NCI-H128 (cell line): ENCODE measurements at regions not wholly inside any gene's neighbourhood (a gene's known extent, or its start where the extent isn't known, plus 50 kb on each side); places are given as distances from the start of the nearest gene placed in this dataset.

Experiments used
- DNase-seq: peaks from one replicate; lab custom pipeline; 2025; ENCODE audit not compliant: unreplicated experiment; lab: John Stamatoyannopoulos, UW

DNA sequence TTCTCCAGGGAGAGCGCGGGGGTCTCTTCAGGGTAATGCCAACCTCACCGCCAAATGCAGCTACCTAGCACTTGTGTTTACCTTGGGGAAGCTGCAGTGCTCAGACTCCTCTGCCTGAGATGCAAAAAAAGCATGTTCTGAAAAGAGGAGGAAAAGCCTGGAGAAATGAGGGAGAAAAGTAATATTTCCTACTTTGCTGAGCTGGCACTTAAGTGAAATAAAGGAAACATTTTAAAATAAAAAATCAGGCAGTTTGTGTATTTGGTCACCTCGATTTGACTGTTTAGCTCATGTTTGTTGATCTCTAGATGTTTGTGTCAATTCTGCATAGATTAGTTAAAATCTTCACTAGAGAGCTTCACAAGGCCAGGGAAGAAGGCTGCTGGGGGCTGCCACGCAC is 487.2 kb downstream of the QKI start:
- no peak for DNase-seq

DNA sequence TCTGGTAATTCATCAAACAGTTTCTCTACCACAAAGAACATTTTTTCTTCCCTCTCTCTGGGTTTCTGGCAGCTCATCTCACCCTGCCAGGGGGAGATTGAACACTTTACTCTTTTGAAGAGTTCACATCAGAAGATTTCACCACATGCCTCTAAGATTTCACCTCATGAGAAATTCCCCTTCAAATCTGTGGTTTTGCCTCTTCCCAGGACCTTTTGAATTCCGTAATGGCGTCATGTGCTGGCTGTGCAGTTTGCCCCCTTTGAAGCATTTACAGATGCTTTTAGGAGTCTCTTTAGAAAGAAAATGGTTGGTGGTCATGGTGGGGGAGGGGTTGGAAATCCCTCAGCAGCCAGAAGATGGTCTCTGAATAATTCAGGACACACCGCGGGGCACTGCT is 486.1 kb downstream of the QKI start:
- no peak for DNase-seq

DNA sequence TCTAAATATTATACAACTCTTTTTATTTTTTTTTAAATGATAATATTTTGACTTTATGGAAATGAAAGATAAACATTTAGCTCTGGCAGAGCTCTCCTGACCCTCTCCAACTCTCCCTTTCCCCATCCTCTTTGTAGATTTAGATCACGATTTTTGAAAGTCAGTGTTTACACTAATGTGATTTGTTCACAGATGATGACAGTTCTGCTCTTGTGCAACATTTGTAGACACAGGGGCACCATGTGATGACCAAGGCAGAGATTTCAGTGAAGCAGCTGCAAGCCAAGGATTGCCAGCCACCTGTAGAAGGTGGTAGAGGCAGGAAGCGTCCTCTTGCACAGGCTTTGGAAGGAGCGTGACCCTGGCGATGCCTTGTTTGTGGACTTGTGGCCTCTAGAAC is 483.2 kb downstream of the QKI start:
- DNase-seq, result no peak

DNA sequence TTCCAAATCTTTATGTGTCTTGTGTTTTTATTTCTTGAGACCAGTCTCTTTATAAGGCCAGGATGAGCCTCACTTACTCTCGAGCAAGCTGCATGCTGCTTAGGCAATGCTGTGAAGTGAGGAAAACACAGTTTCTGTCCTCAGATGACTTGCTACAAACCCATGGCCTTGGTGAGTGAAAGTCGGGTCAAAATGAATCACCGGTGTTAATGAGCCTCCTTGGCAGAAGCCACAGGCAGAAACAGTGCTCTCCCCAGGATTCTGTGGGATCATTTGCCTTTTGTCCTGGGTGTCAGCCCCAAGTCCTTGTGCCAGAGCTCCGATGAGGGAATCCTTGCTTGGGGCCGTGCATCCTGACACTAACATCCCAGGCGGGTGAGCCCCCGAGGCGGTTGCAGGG is 482.5 kb downstream of the QKI start:
- no peak for DNase-seq

DNA sequence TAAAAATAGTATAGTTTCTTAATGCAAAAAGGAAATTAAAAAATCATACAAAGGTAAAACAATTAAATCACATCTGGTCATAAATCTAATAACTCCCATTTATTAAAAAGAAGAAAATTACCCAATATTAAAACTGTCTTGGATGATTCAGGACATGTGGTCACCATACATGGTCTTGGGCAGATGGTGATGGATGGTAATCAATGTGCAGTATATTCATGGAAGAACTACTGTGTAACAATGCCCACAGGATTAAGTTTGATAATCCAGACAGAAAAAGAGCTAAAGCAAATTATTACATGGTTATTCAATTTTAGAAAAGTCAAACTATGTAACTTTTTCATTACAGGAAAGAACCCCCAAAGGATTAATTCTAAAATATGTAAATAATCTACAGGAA is 480.6 kb downstream of the QKI start:
- DNase-seq, result no peak

DNA sequence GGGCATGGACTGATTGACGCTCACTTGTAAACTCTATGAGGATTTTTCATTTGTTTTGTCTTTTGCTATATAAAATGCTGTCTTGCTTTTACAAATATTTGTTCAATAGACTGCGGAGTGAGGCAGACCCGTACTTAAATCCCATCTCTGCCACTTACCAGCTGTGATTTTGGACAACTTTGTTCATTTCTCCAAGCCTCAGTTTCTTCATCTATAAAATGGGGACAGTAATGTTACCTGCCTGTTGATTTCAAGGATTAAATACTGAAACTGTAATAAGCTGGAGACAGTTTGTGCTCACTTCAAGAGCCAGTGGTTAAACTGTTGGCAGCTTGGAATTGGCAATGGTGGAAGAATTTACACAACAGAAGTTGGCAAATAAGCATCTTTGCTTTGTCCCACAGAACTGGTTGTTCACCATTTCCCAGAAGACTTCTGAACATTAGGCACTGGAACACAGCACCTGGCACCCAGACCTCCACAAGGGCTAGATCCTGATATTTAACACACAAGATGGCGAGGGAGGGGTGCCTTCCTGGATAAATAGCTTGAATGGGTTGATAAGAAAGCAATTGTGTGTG is 479.2 kb downstream of the QKI start:
- no peak for DNase-seq

DNA sequence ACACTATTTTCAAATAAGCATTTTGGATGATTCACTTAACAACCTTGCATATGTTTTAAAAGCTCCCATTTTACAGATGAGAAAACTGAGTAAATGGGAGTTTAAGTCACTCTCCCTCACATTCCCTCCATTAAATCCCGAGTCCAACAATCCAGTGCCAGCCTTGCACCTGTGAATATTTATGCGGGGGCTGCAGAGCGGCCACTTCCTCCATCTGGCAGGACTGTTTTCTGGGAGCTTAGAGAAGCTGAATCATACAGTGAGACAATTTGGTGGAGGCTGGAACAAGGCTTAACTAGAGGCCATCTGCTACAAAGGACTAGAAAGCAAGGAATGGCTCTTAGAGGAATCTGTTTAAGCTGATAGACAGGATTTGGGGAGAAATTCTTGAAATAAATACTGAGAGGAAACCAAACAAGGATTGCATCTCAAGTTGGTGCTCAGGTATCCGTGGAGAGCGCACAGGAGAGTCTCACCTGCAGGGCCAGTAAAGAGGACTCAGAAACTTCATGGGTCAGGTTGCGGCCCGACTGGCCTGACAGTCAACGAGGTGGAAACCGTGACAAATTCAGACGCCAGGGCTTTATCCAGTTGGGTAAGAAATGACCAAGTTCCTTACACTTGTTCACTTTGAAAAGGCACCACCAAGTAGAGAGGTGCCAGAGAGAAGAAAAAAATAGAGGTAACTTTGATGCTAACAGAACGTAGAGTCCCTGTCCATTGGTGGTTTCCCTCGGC is 478.5 kb downstream of the QKI start:
- no peak for DNase-seq

DNA sequence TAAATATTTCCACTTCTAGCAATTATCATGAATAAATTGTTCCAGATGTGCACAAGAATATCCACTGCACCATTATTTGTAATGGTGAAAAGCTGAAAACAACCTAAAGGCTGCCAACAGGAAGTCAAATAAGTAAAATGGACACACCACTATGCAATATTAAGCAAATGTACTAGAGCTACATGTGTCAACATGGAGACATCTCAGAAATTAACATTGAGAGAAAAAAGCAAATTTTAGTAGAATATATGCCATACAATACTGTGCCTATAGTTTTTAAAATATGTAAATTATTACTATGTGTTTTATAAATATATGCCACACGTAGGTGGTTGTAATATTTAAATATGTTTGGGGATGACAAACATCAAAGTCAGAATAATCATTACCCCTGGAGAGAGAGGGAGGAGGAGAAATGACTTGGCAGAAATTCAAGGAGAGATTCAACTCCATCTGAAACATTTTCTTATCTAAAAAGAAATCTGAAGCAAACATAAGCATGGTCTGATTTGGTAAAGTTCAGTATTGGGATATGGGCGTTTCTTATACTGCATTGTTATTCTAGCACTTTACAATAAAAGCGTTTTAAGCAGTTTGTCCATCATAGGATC is 475.5 kb downstream of the QKI start:
- DNase-seq, result no peak

DNA sequence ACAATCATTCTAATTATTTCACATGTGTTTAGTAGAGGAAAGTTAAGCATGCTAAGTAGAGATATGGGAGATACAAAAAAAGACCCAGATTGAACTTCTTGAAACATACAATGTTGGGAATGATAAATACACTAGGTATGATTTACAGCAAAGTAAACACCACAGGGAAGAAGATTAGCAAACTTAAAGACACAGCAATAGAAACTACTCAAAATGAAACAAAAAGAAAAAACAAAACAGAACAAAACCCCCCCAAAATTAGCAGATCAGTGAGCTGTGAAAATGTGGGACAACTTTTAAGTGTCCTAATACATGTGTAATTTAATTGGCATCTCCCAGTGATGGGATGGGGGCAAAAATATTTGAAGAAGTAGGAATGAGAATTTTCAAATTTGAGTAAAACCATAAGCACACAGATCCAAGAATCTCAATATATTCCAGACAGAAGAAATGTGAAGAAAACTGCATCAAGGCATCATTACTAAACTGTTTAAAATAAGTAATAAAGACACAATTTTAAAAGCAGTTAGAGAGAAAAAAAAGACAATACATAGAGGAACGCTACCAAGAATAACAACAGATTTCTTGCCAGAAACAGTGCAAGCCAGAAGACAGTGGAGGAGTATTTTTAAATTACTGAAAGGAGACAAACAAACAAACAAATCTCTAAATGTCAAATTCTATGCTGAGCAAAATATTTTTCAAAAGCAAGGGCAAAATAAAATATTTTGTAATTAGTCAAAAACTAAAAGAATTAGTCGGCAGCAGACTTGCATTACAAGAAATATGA is 473.7 kb downstream of the QKI start:
- no peak for DNase-seq

DNA sequence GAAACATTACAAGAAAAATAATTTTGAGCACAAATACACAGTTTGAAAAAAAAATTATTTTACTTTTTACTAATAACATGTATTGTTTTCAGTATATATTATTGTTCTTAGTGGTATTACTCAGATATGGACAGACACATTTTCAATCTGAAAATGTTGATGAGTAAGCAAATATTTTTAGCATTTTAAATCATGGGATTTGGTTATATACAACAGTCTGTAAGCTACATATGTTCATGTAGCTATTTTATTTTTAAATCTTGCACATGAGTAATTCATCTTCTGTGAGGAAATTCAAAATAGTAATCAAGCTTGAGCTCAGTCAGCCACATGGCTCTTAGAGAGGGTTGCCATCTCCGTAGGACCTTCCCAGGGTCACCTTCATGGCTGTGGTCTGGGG is 471.9 kb downstream of the QKI start:
- DNase-seq, result no peak

DNA sequence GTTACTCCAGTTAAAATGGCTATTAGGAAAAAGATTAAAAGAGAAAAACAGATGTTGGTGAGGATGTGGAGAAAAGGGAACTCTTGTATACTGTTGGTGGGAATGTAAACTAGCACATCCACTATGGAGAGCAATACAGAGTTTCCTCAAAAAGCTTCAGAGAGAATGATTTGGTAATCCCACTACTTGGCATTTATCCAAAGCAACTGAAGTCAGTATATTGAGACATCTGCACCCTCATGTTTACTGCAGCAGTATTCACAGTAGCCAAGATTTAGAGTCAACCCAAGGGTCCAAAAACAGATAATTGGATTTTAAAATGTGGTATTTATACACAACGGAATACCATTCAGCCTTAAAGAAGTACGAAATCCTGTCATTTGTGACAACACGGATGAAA is 469.5 kb downstream of the QKI start:
- DNase-seq, result no peak

DNA sequence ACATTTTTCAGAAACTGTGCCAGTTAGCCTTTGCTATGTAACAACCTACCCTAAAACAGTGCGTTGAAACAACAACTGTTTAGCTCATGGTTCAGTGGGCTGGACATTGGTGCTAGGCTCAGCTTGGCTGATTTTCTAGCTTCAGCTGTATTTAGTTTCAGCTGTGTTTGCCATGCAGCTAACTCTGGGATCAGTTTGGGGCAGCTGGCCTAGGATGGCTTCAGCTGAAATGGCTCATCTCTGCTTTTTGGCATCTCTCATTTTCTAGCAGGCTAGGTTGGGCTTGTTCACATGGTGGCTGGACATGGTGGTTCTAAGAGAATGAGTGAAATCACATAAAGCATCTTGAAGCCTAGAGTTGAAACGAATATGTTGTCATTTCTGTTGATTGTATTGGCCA is 464.2 kb downstream of the QKI start:
- DNase-seq, result no peak

DNA sequence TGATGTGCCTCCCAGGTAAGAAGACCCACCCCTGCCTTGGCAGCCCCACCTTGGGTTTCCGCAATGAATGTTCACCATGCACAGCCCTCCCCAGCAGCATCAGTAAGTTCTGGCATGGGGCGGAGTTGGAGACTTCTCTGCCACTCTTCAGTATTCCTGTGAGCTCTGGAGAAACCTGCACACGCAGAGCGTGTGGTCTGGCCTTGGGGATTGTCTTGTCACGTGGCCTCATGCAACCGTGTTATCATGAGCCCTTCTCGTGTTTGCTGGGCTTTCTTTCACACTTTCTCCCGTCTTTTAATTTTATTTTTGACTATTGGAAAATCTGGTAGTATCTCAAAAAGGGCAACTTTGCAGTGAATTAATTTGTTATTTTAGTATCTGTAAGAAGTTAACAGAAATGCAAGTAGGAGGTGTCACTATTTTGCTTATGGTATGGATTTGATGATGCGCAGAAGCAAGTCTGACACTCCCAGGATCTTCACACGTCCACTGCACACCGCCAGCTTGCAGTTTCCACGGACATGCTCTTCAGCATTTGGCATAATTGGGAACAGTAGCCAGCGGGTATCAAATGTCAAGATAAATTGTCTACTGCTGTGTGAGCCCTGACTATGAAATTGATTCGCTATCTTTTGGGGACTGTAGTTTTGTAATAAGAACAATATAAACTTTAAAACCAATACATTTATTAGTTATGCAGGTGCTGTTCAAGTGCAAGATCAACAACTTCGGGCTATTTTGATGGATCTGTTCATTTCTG is 463.5 kb downstream of the QKI start:
- no peak for DNase-seq

DNA sequence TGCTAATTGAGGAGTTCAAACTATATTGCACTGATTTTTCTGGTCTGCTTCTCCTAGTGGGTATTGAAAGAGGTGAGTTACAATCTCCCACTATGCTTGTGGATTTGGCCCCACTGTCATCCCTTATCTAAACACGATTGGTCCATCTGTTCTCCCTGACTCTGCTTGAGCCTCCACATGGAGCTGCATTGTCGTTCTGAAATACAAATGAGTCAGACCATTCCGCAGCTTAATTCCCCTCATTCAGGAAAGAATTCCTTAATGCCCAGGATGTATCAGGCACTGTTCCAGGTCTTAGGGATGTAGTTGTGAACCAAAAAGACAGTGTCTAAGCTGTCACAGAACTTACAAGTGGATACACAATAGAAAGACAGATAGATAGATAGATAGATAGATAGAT is 461.9 kb downstream of the QKI start:
- no peak for DNase-seq

DNA sequence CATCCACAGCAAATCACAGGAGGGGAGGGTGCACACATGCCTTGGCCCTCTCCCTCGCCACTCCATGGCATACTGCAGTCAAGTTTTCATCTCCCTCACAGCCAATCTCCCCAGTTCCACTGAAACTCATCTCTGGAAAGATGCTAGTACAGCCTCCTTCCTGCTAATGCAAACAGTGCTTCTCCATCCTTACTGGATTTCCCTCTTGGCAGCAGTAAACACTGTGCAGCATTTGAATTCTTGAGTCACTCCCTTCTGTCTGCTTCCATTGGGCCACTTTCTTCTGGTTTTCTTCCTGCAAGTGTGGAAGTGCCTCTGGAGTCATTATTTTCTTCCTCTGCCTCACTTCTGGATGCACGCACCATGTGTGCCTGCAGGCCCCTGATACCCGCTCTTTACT is 460.3 kb downstream of the QKI start:
- DNase-seq, result no peak

DNA sequence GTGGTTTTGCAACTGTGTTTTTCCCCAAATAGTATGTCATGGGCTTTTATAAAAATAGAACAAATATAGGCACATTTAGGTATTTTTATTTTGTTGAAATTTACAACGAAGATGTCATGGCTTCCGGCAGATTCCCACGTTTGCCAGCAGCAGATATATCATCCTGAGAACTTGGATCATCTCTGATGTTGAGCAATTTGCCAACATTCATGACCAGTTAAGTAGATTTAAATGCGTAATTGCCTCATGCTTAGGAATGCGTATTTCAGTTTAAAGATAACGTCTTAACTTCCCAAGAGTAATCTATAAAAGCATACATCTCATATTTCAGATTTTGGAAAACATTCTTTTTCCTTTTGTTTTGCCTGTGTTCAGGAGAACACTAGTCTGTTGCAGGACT is 457.8 kb downstream of the QKI start:
- DNase-seq, result no peak

DNA sequence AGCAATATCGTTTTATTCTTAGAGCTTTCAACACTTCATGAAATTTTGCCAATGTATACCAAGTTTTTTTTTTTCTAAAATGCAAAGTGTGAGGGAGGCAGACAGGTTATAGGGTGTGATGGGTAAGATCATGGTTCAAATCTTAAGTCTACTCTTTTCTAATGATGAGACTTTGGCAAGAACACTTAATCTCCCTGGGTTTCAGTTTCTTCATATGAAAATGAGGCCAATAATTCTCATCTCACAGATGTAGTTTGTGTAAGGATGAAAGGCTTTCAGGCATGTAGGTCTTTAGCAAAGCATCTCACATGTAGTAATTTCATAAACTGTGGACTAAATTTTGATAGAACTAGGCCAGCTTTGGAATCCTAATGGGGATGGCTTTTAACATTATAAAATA is 457.1 kb downstream of the QKI start:
- no peak for DNase-seq

DNA sequence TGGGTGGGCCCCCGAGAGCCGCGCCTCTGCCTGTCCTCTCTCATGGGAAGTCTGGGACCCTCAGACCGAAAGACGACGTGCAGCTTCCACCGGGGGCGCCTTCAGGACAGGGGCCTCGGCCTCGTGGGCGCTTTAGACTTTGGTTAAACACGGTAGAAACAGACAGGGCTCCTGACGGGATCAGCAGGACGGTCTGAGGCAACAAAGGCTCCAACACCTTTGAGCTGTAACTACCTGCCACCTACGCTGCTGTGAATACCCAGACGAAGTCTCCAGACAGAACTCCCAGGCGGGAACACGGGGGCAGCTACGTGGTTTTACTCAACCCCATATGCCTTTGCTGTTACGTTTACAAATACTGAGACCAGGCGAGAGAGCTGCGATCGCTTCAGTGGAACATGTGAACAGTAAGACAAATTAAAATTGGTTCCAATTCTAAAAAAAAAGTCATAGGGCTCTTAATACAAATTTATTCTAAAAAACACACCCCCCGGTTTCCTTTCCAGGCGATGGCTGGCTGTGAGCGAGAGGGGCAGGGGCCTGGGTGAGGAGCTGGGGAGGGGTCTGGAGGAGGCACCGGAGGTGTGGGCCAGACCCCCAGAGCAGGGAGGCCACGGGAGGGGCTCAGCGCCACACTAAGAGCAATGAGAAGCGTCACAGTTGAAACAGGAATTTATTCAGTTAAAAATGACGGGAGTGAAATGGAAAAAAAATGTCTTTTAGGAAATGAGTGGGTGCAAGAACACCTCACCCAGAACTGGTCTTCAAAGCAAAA is 453.2 kb downstream of the QKI start:
- no peak for DNase-seq

DNA sequence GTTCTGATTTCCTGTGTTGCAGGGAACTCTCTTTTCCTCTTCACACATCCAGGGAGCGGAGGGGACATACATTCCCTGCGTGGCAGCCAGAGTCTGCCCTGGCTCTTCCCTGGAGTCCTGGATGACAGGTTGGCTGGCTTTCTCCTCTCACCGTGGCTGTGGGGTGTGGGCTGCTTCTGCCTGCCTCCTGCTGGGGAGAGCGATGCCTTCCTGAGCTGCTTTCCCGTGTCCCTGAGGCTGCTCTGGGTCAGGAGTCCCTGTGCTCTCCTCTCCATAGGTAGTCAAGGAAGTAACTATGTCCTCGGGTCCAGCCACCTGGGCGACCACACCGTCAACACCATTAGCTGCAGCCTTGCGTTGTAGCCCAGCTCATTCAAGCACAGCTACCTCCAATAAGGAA is 451.7 kb downstream of the QKI start:
- no peak for DNase-seq

DNA sequence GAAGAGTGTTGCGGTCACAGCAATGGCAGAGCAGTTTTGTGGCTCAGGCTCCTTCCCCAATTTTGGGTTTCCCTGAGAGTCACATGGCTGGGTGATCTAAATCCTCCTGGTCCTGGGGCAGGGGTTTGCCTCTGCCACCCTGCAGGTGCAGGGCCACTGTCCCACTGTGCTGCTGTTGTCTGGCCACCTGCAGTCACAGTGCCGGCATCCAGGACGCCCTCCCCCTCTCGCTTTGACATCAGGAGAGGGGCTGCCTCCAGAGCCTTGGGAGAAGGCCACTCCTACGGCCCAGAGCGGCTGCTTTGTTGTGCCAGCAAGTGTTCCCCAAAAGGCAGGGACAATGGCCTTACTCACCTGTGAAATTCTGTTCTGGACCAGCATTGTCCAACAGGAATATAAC is 449.0 kb downstream of the QKI start:
- DNase-seq, result no peak

DNA sequence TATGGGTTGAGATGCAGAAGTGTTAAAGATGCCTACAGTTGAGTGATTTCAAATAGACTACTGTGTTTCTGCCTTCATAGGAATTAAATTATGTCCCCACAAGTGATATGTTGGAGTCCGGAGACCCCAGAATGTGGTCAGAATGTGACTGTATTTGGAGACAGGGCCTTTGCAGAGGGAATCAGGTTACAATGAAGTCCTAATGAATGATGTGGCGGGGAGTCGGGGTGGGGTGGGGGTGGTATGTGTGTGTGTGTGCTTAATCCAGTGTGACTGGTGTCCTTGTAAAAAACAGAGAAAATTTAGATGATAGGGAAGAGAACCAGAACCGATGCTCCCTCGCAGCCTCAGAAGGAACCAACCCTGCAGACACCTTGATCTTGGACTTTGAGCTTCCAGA is 448.2 kb downstream of the QKI start:
- no peak for DNase-seq
